ENCODE measurements at regions not wholly inside any gene's neighbourhood (a gene's known extent, or its start where the extent isn't known, plus 50 kb on each side); places are given as distances from the start of the nearest gene placed in this dataset.

GRCh38 chr3:46097691-46098241 is 70.5 kb upstream of the XCR1 start:
- WGBS (ENCODE audit: insufficient coverage): 69% methylated on average over 5 of the region's 6 CpGs
- peaks cover 0 to 3% (median 0%) of the 10 kb centered on the region in 5 experiments for H3K9me3 ChIP-seq (ENCODE audit: control extremely low read depth in 1 of 5, control insufficient read depth in 4 of 5, insufficient read depth in 2 of 5, low read depth in 1 of 5, low read length in 4 of 5)
- ChIA-PET POLR2A (interaction anchor here (0.7 kb wide), 1 partner anchor 83 kb away, joined by 4 read pairs; no protein-coding TSS in a partner anchor), CTCF (interaction anchor here (1.1 to 1.8 kb wide), 3 partner anchors 10 to 286 kb away, joined by 3 to 5 read pairs (median 4); no protein-coding TSS in a partner anchor)
- peak; percentile 38 to 77 (median 69) for DNase-seq
- no peaks in the 10 kb centered on the region for H3K36me3 ChIP-seq (ENCODE audit: control insufficient read depth in 4 of 4, insufficient read depth in 4 of 4, low read length in 3 of 4)
- H3K4me1 ChIP-seq (ENCODE audit: control extremely low read depth in 1 of 4, control insufficient read depth in 4 of 4, insufficient read depth in 4 of 4, low read length in 3 of 4): peaks cover 35 to 81% (median 53%) of the 10 kb centered on the region in 4 experiments
- H3K27ac ChIP-seq (ENCODE audit: insufficient read depth in 1 of 2, low read depth in 1 of 2, low read length in 2 of 2, poor library complexity in 1 of 2, severe bottlenecking in 2 of 2): peak overlapping the region; percentile 69 to 88
- H3K4me3 ChIP-seq (ENCODE audit: control insufficient read depth in 1 of 7, extremely low read depth in 1 of 7, insufficient read depth in 4 of 7, low read depth in 2 of 7, low read length in 6 of 7): peak overlapping the region in 2 of 7 experiments; percentile 0 to 31
- no peaks in the 10 kb centered on the region for H3K27me3 ChIP-seq (replicated peaks in 2 of 5; ENCODE audit: control insufficient read depth in 4 of 5, insufficient read depth in 5 of 5, low read length in 4 of 5)

DNA sequence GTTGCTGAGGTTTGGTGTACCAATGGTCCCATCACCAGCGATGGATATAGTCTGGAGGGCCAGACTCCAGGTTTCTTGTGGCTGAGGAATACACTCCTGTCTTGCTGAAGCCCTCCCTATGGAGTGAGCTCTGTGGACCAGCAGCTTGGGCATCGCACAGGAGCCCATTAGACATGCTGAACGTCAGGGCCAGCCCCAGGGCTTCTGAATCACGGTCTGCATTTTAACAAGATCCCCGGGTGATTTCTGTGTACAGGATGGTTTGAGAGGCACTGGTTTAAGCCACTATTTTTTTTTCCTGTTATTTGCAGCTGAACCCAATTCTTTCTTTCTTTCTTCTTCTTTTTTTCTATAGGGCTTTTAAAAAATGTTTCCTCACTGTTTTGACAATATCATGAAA is 69.5 kb upstream of the XCR1 start:
- no peak for DNase-seq
- H3K9me3 ChIP-seq (ENCODE audit: control extremely low read depth in 1 of 5, control insufficient read depth in 4 of 5, insufficient read depth in 2 of 5, low read depth in 1 of 5, low read length in 4 of 5): peaks cover 0 to 3% (median 0%) of the 10 kb centered on the region in 5 experiments
- no CpG with 5 or more reads among the region's 5 CpGs for WGBS (ENCODE audit: insufficient coverage)
- H3K27ac ChIP-seq (ENCODE audit: insufficient read depth in 1 of 2, low read depth in 1 of 2, low read length in 2 of 2, poor library complexity in 1 of 2, severe bottlenecking in 2 of 2): peak overlapping the region in 1 of 2 experiments; percentile 69
- ChIA-PET CTCF (interaction anchor here (1.2 to 1.8 kb wide), 2 partner anchors 9 to 287 kb away, joined by 4 to 5 read pairs; no protein-coding TSS in a partner anchor), POLR2A (no interaction called here)
- H3K4me1 ChIP-seq (ENCODE audit: control extremely low read depth in 1 of 4, control insufficient read depth in 4 of 4, insufficient read depth in 4 of 4, low read length in 3 of 4): peaks cover 40 to 91% (median 62%) of the 10 kb centered on the region in 4 experiments
- no peak overlapping the region for H3K4me3 ChIP-seq (ENCODE audit: control insufficient read depth in 1 of 7, extremely low read depth in 1 of 7, insufficient read depth in 4 of 7, low read depth in 2 of 7, low read length in 6 of 7)
- no peaks in the 10 kb centered on the region for H3K27me3 ChIP-seq (replicated peaks in 2 of 5; ENCODE audit: control insufficient read depth in 4 of 5, insufficient read depth in 5 of 5, low read length in 4 of 5)
- no peaks in the 10 kb centered on the region for H3K36me3 ChIP-seq (ENCODE audit: control insufficient read depth in 4 of 4, insufficient read depth in 4 of 4, low read length in 3 of 4)

- Histone ChIP-seq H3K36me3 (ENCODE audit: control insufficient read depth in 4 of 4, insufficient read depth in 4 of 4, low read length in 3 of 4) (no peaks in the 10 kb centered on the region), H3K27ac (ENCODE audit: insufficient read depth in 1 of 2, low read depth in 1 of 2, low read length in 2 of 2, poor library complexity in 1 of 2, severe bottlenecking in 2 of 2) (no peak overlapping the region), H3K9me3 (ENCODE audit: control extremely low read depth in 1 of 5, control insufficient read depth in 4 of 5, insufficient read depth in 2 of 5, low read depth in 1 of 5, low read length in 4 of 5) (peaks cover 0 to 3% (median 0%) of the 10 kb centered on the region in 5 experiments), H3K4me3 (ENCODE audit: control insufficient read depth in 1 of 7, extremely low read depth in 1 of 7, insufficient read depth in 4 of 7, low read depth in 2 of 7, low read length in 6 of 7) (no peak overlapping the region), H3K27me3 (replicated peaks in 2 of 5; ENCODE audit: control insufficient read depth in 4 of 5, insufficient read depth in 5 of 5, low read length in 4 of 5) (no peaks in the 10 kb centered on the region), H3K4me1 (ENCODE audit: control extremely low read depth in 1 of 4, control insufficient read depth in 4 of 4, insufficient read depth in 4 of 4, low read length in 3 of 4) (peaks cover 40 to 93% (median 62%) of the 10 kb centered on the region in 4 experiments)
- CTCF ChIA-PET: interaction anchor here (1.1 to 1.8 kb wide), 2 partner anchors 217 to 287 kb away, joined by 4 read pairs; no protein-coding TSS in a partner anchor
- 100% methylated on average over 2 of the region's 4 CpGs for WGBS (ENCODE audit: insufficient coverage)
- no peak for DNase-seq
- POLR2A ChIA-PET: no interaction called here
These were observed 69.1 kb upstream of the XCR1 start for GRCh38 chr3:46096336-46096735.

- no peaks in the 10 kb centered on the region for H3K36me3 ChIP-seq (ENCODE audit: control insufficient read depth in 4 of 4, insufficient read depth in 4 of 4, low read length in 3 of 4)
- WGBS (ENCODE audit: insufficient coverage): 39% methylated on average over 4 of the region's 5 CpGs
- H3K27ac ChIP-seq (ENCODE audit: insufficient read depth in 1 of 2, low read depth in 1 of 2, low read length in 2 of 2, poor library complexity in 1 of 2, severe bottlenecking in 2 of 2): no peak overlapping the region
- peaks cover 38 to 93% (median 60%) of the 10 kb centered on the region in 4 experiments for H3K4me1 ChIP-seq (ENCODE audit: control extremely low read depth in 1 of 4, control insufficient read depth in 4 of 4, insufficient read depth in 4 of 4, low read length in 3 of 4)
- no peak overlapping the region for H3K4me3 ChIP-seq (ENCODE audit: control insufficient read depth in 1 of 7, extremely low read depth in 1 of 7, insufficient read depth in 4 of 7, low read depth in 2 of 7, low read length in 6 of 7)
- DNase-seq: peak; percentile 64 to 92 (median 89)
- no peaks in the 10 kb centered on the region for H3K27me3 ChIP-seq (replicated peaks in 2 of 5; ENCODE audit: control insufficient read depth in 4 of 5, insufficient read depth in 5 of 5, low read length in 4 of 5)
- POLR2A ChIA-PET: interaction anchor here (0.7 kb wide), 1 partner anchor 51 kb away, joined by 3 read pairs; no protein-coding TSS in a partner anchor
- peaks cover 0 to 3% (median 0%) of the 10 kb centered on the region in 5 experiments for H3K9me3 ChIP-seq (ENCODE audit: control extremely low read depth in 1 of 5, control insufficient read depth in 4 of 5, insufficient read depth in 2 of 5, low read depth in 1 of 5, low read length in 4 of 5)
- CTCF ChIA-PET: interaction anchor here (0.8 to 1.8 kb wide), 7 partner anchors 9 to 283 kb away, joined by 3 to 4 read pairs (median 4); no protein-coding TSS in a partner anchor
These were observed 68.0 kb upstream of the XCR1 start for GRCh38 chr3:46095307-46095706.

GRCh38 chr3:46094506-46094905 is 67.2 kb upstream of the XCR1 start:
- no peak for DNase-seq
- no peaks in the 10 kb centered on the region for H3K36me3 ChIP-seq (ENCODE audit: control insufficient read depth in 4 of 4, insufficient read depth in 4 of 4, low read length in 3 of 4)
- WGBS (ENCODE audit: insufficient coverage): 100% methylated on average over 1 of the region's 1 CpG
- H3K4me1 ChIP-seq (ENCODE audit: control extremely low read depth in 1 of 4, control insufficient read depth in 4 of 4, insufficient read depth in 4 of 4, low read length in 3 of 4): peaks cover 38 to 96% (median 58%) of the 10 kb centered on the region in 4 experiments
- H3K27ac ChIP-seq (ENCODE audit: insufficient read depth in 1 of 2, low read depth in 1 of 2, low read length in 2 of 2, poor library complexity in 1 of 2, severe bottlenecking in 2 of 2): no peak overlapping the region
- no peaks in the 10 kb centered on the region for H3K27me3 ChIP-seq (replicated peaks in 2 of 5; ENCODE audit: control insufficient read depth in 4 of 5, insufficient read depth in 5 of 5, low read length in 4 of 5)
- ChIA-PET POLR2A (no interaction called here), CTCF (interaction anchor here (1.0 to 1.8 kb wide), 5 partner anchors 10 to 284 kb away, joined by 3 to 4 read pairs (median 3); no protein-coding TSS in a partner anchor)
- H3K4me3 ChIP-seq (ENCODE audit: control insufficient read depth in 1 of 7, extremely low read depth in 1 of 7, insufficient read depth in 4 of 7, low read depth in 2 of 7, low read length in 6 of 7): no peak overlapping the region
- H3K9me3 ChIP-seq (ENCODE audit: control extremely low read depth in 1 of 5, control insufficient read depth in 4 of 5, insufficient read depth in 2 of 5, low read depth in 1 of 5, low read length in 4 of 5): peaks cover 0 to 3% (median 0%) of the 10 kb centered on the region in 5 experiments

DNA sequence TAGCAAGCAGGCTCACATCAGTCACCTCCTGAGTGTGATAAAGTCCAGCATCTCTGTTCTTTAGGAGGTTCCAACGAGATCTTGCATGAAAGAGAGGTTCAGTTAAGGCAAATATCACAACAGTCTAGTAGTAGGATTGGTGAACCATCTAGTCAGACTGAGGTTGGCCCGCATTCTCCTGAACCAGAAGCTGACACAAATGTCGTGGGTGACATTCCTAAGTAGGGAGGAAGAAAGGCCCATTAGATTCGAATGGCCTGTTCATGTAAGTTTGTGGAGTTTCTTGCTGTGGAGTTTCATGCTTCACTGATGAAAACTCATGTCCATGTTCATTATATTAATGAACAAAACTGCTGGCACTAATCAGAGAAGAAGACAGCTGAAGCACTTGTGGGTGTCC is 66.7 kb upstream of the XCR1 start:
- ChIA-PET POLR2A (no interaction called here), CTCF (interaction anchor here (1.1 to 1.8 kb wide), 5 partner anchors 13 to 200 kb away, joined by 3 to 6 read pairs (median 3); partner anchors contain the start of gene CCR1)
- DNase-seq: no peak
- Histone ChIP-seq H3K27me3 (replicated peaks in 2 of 5; ENCODE audit: control insufficient read depth in 4 of 5, insufficient read depth in 5 of 5, low read length in 4 of 5) (no peaks in the 10 kb centered on the region), H3K27ac (ENCODE audit: insufficient read depth in 1 of 2, low read depth in 1 of 2, low read length in 2 of 2, poor library complexity in 1 of 2, severe bottlenecking in 2 of 2) (no peak overlapping the region), H3K4me3 (ENCODE audit: control insufficient read depth in 1 of 7, extremely low read depth in 1 of 7, insufficient read depth in 4 of 7, low read depth in 2 of 7, low read length in 6 of 7) (no peak overlapping the region), H3K36me3 (ENCODE audit: control insufficient read depth in 4 of 4, insufficient read depth in 4 of 4, low read length in 3 of 4) (no peaks in the 10 kb centered on the region), H3K4me1 (ENCODE audit: control extremely low read depth in 1 of 4, control insufficient read depth in 4 of 4, insufficient read depth in 4 of 4, low read length in 3 of 4) (peaks cover 33 to 96% (median 54%) of the 10 kb centered on the region in 4 experiments), H3K9me3 (ENCODE audit: control extremely low read depth in 1 of 5, control insufficient read depth in 4 of 5, insufficient read depth in 2 of 5, low read depth in 1 of 5, low read length in 4 of 5) (peaks cover 0 to 3% (median 0%) of the 10 kb centered on the region in 5 experiments)
- 96% methylated on average over 4 of the region's 4 CpGs for WGBS (ENCODE audit: insufficient coverage)

Measured in common myeloid progenitor, CD34-positive (primary cell).